GM12878 (cell line): ENCODE measurements at regions not wholly inside any gene's neighbourhood (a gene's known extent, or its start where the extent isn't known, plus 50 kb on each side); places are given as distances from the start of the nearest gene placed in this dataset.

ENCODE experiments used
- ATAC-seq: fragments of 200-7000 bp; cut with Tn5 transposase; 3 replicates; pipeline ENCODE4 v1.9.1; 2020; ENCODE audit warnings: mild to moderate bottlenecking, moderate library complexity
- BruUV-seq: library from RNA; stranded (reverse); fragments of 400-500 nt; replicated peaks from 2 replicates; lab custom pipeline; 2021; lab: Mats Ljungman, UMichigan
- CTCF ChIA-PET: fragments of 300-600 bp; sonication (Branson Sonifier 250); formaldehyde crosslinking; extraction: SDS; loops from one replicate; lab custom pipeline; 2021; ENCODE audit warnings: inconsistent platforms; lab: Yijun Ruan, JAX
- POLR2A ChIA-PET: fragments of 350-600 bp; formaldehyde crosslinking; extraction: SDS; loops from one replicate; lab custom pipeline; 2021; ENCODE audit warnings: inconsistent platforms; lab: Charles Lee
- RAD21 ChIA-PET: fragments of 300-600 bp; sonication (Branson Sonifier 250); formaldehyde crosslinking; loops from one replicate; lab custom pipeline; 2023; ENCODE audit warnings: antibody characterized with exemption; ENCODE audit not compliant: unreplicated experiment; lab: Charles Lee
- SMC1A ChIA-PET: fragments of 300-600 bp; sonication (Branson Sonifier 250); formaldehyde crosslinking; loops from one replicate; lab custom pipeline; 2023; ENCODE audit not compliant: unreplicated experiment, uncharacterized antibody; lab: Charles Lee
- DNase-seq: peaks from one replicate; pipeline ENCODE4 v3.0.0-alpha.2; 2011; ENCODE audit warnings: low read depth, low spot score
- FAIRE-seq: peaks from 3 replicates; lab custom pipeline; 2011; peaks lifted over from hg19 to GRCh38; lab: Jason Lieb, UNC
- H2AFZ ChIP-seq: 2 replicates; pipeline ENCODE4 v1.6.0; 2011; ENCODE audit warnings: low read depth, low read length, control low read depth; ENCODE audit not compliant: control insufficient read depth
- H3K27ac ChIP-seq: 2 replicates; pipeline ENCODE4 v1.5.1; 2011; ENCODE audit warnings: control low read depth; ENCODE audit not compliant: control insufficient read depth, insufficient read depth
- H3K27me3 ChIP-seq, 2 experiments: replicated peaks in 1 of 2; 2 replicates each; pipeline versions ENCODE4 v1.6.0 to v1.6.1; 2011; ENCODE audit warnings: low read length in 1 of 2; ENCODE audit not compliant: control insufficient read depth in 2 of 2, insufficient read depth in 2 of 2
- H3K36me3 ChIP-seq, 2 experiments: 2 replicates each; pipeline ENCODE4 v1.5.1; 2011; ENCODE audit warnings: low read length in 1 of 2; ENCODE audit not compliant: control insufficient read depth in 2 of 2, insufficient read depth in 2 of 2
- H3K4me1 ChIP-seq: 2 replicates; pipeline ENCODE4 v1.6.1; 2011; ENCODE audit warnings: mild to moderate bottlenecking, low read length, moderate library complexity, mixed read lengths; ENCODE audit not compliant: control insufficient read depth, insufficient read depth
- H3K4me2 ChIP-seq: 2 replicates; pipeline ENCODE4 v1.6.0; 2011; ENCODE audit warnings: control low read depth; ENCODE audit not compliant: control insufficient read depth, insufficient read depth
- H3K4me3 ChIP-seq: fragments of 200-600 bp; sonication (generic); 2 replicates; pipeline ENCODE4 v1.5.1; 2016
- H3K79me2 ChIP-seq: 2 replicates; pipeline ENCODE4 v1.6.0; 2011; ENCODE audit warnings: low read length; ENCODE audit not compliant: control insufficient read depth, insufficient read depth
- H3K9ac ChIP-seq: 2 replicates; pipeline ENCODE4 v1.8.0; 2011; ENCODE audit warnings: low read length, control low read depth, mixed read lengths; ENCODE audit not compliant: control insufficient read depth, insufficient read depth
- H3K9me3 ChIP-seq: replicated peaks from 3 replicates; pipeline ENCODE4 v1.5.1; 2011; ENCODE audit warnings: mild to moderate bottlenecking, low read length; ENCODE audit not compliant: control insufficient read depth, insufficient read depth
- H4K20me1 ChIP-seq: 2 replicates; pipeline ENCODE4 v1.6.0; 2011; ENCODE audit not compliant: control insufficient read depth, insufficient read depth
- BRCA1 ChIP-seq: IDR thresholded peaks from 2 replicates; pipeline ENCODE4 v1.6.1; 2011; ENCODE audit warnings: low read depth, low read length, improper control_type of control experiment
- CTCF ChIP-seq, 3 experiments: IDR thresholded peaks in 2 of 3; conservative IDR thresholded peaks in 1 of 3; 2 replicates each; pipeline ENCODE4 v1.5.1; 2011; ENCODE audit warnings: low read depth in 3 of 3, low read length in 3 of 3, mild to moderate bottlenecking in 3 of 3, control low read depth in 2 of 3, moderate library complexity in 2 of 3, inconsistent platforms in 1 of 3, mixed read lengths in 1 of 3; ENCODE audit not compliant: control insufficient read depth in 2 of 3, insufficient read depth in 1 of 3; ENCODE audit errors: extremely low read depth in 1 of 3
- HDAC2 ChIP-seq: fragments of 200-600 bp; sonication (generic); IDR thresholded peaks from 2 replicates; pipeline ENCODE4 v1.6.1; 2017
- KDM1A ChIP-seq: fragments of 200-600 bp; sonication (generic); IDR thresholded peaks from 2 replicates; pipeline ENCODE4 v1.6.1; 2016; ENCODE audit warnings: borderline replicate concordance
- MEF2A ChIP-seq: IDR thresholded peaks from 2 replicates; pipeline ENCODE4 v1.6.1; 2011; ENCODE audit warnings: low read depth, mild to moderate bottlenecking, low read length, moderate library complexity; ENCODE audit not compliant: insufficient read depth
- RBBP5 ChIP-seq: fragments of 200-600 bp; sonication (generic); conservative IDR thresholded peaks from 2 replicates; pipeline ENCODE4 v1.6.1; 2016
- SMC3 ChIP-seq: IDR thresholded peaks from 2 replicates; pipeline ENCODE4 v1.6.1; 2011; ENCODE audit warnings: low read length, improper control_type of control experiment, borderline replicate concordance
- ZNF384 ChIP-seq: IDR thresholded peaks from 2 replicates; pipeline ENCODE4 v1.6.1; 2012; ENCODE audit warnings: low read depth, mild to moderate bottlenecking, low read length, improper control_type of control experiment, borderline replicate concordance
- WGBS: methylation state at CpG from one replicate; pipeline ENCODE4 v1.1.6; 2016; ENCODE audit warnings: low lambda C conversion rate; ENCODE audit not compliant: insufficient replicate concordance, insufficient coverage; ENCODE audit errors: missing lambda C conversion rate; 5-methylcytosine and 5-hydroxymethylcytosine counted together
- in situ Hi-C: fragments of 300-500 bp; cut with MboI; formaldehyde crosslinking; loops from 9 replicates; pipeline ENCODE4 v1.14.3; 2018; ENCODE audit warnings: mixed read lengths
- intact Hi-C: fragments of 100-400 bp; cut with micrococcal nuclease; formaldehyde crosslinking; loops from one replicate; pipeline ENCODE4 v1.14.2; 2022; ENCODE audit not compliant: unreplicated experiment

GRCh38 chr6:76682842-76683241 lies 610.4 kb upstream of the IMPG1 start:
- ChIA-PET SMC1A (interaction anchor here (1.0 to 1.6 kb wide), 4 partner anchors 10 to 776 kb away, joined by 3 to 6 read pairs (median 4); no protein-coding TSS in a partner anchor), RAD21 (interaction anchor here (1.0 kb wide), 1 partner anchor 180 kb away, joined by 3 read pairs; no protein-coding TSS in a partner anchor), POLR2A (no interaction called here), CTCF (interaction anchor here (0.9 to 2.3 kb wide), 6 partner anchors 178 to 789 kb away, joined by 3 to 9 read pairs (median 3); no protein-coding TSS in a partner anchor)
- peak; percentile 55; the same call in 2 of the 3 replicates for ATAC-seq
- no peak overlapping the region for H3K9ac ChIP-seq
- FAIRE-seq = no peak
- no TSS peak for BruUV-seq
- no peak overlapping the region for H3K27ac ChIP-seq
- no peak overlapping the region for H2AFZ ChIP-seq
- no peaks in the 10 kb centered on the region for H3K79me2 ChIP-seq
- H4K20me1 ChIP-seq = no peaks in the 10 kb centered on the region
- H3K4me1 ChIP-seq = no peaks in the 10 kb centered on the region
- TF ChIP-seq ZNF384 (no peak), SMC3 (peak; percentile 25; the same call in 1 of the 2 replicates), KDM1A (no peak), MEF2A (no peak), BRCA1 (no peak), HDAC2 (no peak), RBBP5 (no peak), CTCF (IDR thresholded peaks at IDR 0.05 in 2 of 3, conservative IDR thresholded peaks at IDR 0.05 in 1 of 3; ENCODE audit: control insufficient read depth in 2 of 3, extremely low read depth in 1 of 3, insufficient read depth in 1 of 3, low read depth in 3 of 3, low read length in 3 of 3) (peak in 2 of 3 experiments; percentile 21 to 31; a peak in 3 of 6 replicates)
- H3K4me3 ChIP-seq = no peak overlapping the region
- H3K9me3 ChIP-seq = no peaks in the 10 kb centered on the region
- intact Hi-C loops = loop anchor here (5.0 to 10.0 kb wide), 4 partner anchors 179 to 774 kb away; no protein-coding TSS in a partner anchor
- no peaks in the 10 kb centered on the region for H3K27me3 ChIP-seq
- in situ Hi-C loops = no loop called here
- H3K4me2 ChIP-seq = no peak overlapping the region
- H3K36me3 ChIP-seq = no peaks in the 10 kb centered on the region
- WGBS = 0% methylated on average over 1 of the region's 1 CpG
- no peak for DNase-seq
